BLaER1 (cell line): ENCODE measurements at regions not wholly inside any gene's neighbourhood (a gene's known extent, or its start where the extent isn't known, plus 50 kb on each side); places are given as distances from the start of the nearest gene placed in this dataset.
A peak's percentile ranks its signal among the peaks of the same experiment; 100 is the strongest.

Experiments used
- H3K27ac ChIP-seq: shearing (Covaris generic); formaldehyde crosslinking; 2 replicates; pipeline ENCODE4 v1.8.1; 2022
- H3K27me3 ChIP-seq: shearing (Covaris generic); formaldehyde crosslinking; 2 replicates; pipeline ENCODE4 v1.8.1; 2022
- H3K36me3 ChIP-seq: shearing (Covaris generic); formaldehyde crosslinking; 2 replicates; pipeline ENCODE4 v1.8.1; 2022
- H3K4me1 ChIP-seq: shearing (Covaris generic); formaldehyde crosslinking; 2 replicates; pipeline ENCODE4 v1.8.1; 2022
- H3K4me2 ChIP-seq: shearing (Covaris generic); formaldehyde crosslinking; 2 replicates; pipeline ENCODE4 v1.8.1; 2022
- H3K4me3 ChIP-seq: shearing (Covaris generic); formaldehyde crosslinking; 2 replicates; pipeline ENCODE4 v1.8.1; 2022
- H3K9ac ChIP-seq: shearing (Covaris generic); formaldehyde crosslinking; 2 replicates; pipeline ENCODE4 v1.8.1; 2022
- H3K9me3 ChIP-seq: shearing (Covaris generic); formaldehyde crosslinking; 2 replicates; pipeline ENCODE4 v1.8.1; 2022
- H4K20me1 ChIP-seq: shearing (Covaris generic); formaldehyde crosslinking; 2 replicates; pipeline ENCODE4 v1.8.1; 2022
- Cebpa-rat ChIP-seq: shearing (Covaris generic); IDR thresholded peaks from 2 replicates; pipeline ENCODE4 v1.8.1; 2022

DNA sequence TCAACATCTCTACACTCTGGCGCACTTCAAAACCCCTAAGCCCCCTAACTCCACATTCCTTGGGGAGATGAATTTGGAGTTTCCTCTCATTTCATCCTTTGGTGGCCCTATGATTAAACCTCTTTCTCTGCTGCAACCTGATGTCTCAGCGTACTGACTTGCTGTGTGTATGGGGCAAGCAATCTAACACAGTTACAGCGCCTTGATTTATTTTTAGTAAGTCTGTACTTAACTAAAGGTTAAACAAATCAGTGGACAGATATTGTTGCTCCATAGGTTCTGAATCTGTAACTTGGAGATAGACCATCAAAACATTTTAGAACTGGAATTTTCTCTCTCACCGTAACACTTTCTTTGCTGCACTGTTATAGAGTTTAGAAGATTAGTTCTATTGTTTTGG lies 452.8 kb downstream of the IRX1 start:
- Histone ChIP-seq H3K4me1 (peaks cover 10% of the 10 kb centered on the region), H3K9ac (no peak overlapping the region), H3K4me3 (no peak overlapping the region), H4K20me1 (no peaks in the 10 kb centered on the region), H3K4me2 (no peak overlapping the region), H3K36me3 (no peaks in the 10 kb centered on the region), H3K27ac (no peak overlapping the region), H3K9me3 (peaks cover 13% of the 10 kb centered on the region), H3K27me3 (no peaks in the 10 kb centered on the region)
- TF ChIP-seq Cebpa-rat: no peak

DNA sequence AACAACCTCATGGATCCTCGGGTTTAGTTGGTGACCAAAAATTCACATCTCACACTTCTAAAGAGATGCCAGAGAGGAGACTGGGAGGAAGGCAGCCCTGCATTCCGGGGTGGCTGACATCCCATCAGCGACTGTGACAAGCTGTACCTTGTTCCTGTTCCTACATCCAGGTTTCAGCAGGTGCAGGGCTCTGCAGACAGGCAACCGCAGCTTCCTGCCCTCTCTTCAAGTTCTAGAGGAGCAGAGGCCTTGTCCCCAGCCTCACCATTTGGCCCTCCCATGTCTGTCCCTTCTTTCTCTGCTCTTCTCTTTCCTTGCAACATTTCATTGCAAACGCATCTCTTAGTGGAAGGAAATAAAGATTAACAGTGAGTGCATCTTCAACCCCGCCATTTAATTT lies 454.6 kb downstream of the IRX1 start:
- TF ChIP-seq Cebpa-rat: no peak
- peak overlapping the region; percentile 20 for H3K4me2 ChIP-seq

DNA sequence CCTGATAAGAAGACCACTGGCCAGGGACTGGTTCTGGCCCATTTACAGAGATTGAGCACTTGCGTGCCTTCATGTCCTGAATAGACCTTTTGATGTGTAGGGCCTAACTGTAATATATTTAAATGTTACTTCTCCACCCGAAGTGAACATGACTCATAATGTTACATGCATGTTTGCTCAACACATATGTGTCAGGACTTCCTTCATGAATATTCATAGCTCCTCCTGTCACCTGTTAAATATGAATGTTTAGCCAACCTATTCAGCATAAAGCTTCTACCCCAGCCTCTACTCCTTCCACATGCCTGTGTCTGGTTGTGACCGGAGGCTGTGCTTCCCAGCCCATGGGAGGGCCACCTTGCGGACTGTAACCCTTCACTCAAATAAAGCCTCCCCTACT lies 457.5 kb downstream of the IRX1 start:
- Histone ChIP-seq H3K4me3 (no peak overlapping the region), H3K4me1 (peaks cover 10% of the 10 kb centered on the region), H3K27me3 (no peaks in the 10 kb centered on the region), H3K36me3 (no peaks in the 10 kb centered on the region), H3K27ac (no peak overlapping the region), H4K20me1 (no peaks in the 10 kb centered on the region), H3K9me3 (no peaks in the 10 kb centered on the region), H3K4me2 (no peak overlapping the region), H3K9ac (no peak overlapping the region)
- TF ChIP-seq Cebpa-rat: no peak

More for the DNA sequence above, 454.6 kb downstream of the IRX1 start:
- Histone ChIP-seq H4K20me1 (no peaks in the 10 kb centered on the region), H3K36me3 (no peaks in the 10 kb centered on the region), H3K9ac (no peak overlapping the region), H3K27me3 (no peaks in the 10 kb centered on the region), H3K27ac (no peak overlapping the region), H3K4me1 (peaks cover 10% of the 10 kb centered on the region), H3K4me3 (no peak overlapping the region), H3K9me3 (0 out of 2 replicates have a peak, but pooled peaks cover under 1% of the 10 kb centered on the region)

DNA sequence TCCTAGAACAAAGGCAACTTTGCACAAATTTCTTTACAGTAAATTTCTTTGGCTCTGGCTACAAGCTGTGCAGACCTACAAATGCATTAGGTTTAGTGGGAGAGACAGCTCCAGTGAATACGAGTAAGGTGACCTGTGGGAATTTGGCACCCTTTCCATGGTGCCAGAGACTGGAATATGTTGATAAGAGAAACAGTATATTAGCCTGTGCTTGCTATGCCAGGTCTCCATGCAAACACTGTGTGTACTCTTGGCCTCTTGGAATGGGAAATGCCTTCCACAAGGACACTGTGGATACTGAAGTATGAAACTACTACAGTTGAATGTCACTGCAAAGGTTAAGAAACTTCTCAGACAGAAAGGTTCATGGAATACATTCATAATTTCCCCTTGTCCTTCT lies 458.5 kb downstream of the IRX1 start:
- Histone ChIP-seq H3K4me3 (no peak overlapping the region), H4K20me1 (no peaks in the 10 kb centered on the region), H3K27ac (no peak overlapping the region), H3K9me3 (no peaks in the 10 kb centered on the region), H3K4me1 (peaks cover 10% of the 10 kb centered on the region), H3K36me3 (no peaks in the 10 kb centered on the region), H3K9ac (no peak overlapping the region), H3K4me2 (no peak overlapping the region), H3K27me3 (no peaks in the 10 kb centered on the region)
- no peak for TF ChIP-seq Cebpa-rat

DNA sequence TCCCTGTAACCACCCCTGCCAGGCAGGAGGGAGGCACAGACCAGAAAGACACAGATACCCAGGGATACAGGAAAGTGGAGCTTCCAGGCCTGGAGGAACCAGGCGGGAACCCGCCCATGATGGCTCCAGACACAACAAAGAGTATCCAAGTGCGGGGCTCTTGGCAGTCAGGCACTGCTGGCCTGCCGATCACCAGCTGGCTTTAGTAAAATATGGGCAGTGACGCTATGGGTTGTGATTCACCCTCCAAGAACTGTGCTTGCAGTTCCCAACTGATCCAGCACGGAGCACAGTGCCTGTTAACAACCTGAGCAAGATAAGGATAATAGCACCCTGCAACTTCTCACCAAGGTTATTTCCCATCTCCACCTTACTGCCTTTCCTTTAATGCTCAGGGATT lies 463.3 kb downstream of the IRX1 start:
- no peak for TF ChIP-seq Cebpa-rat
- no peak overlapping the region for H3K9ac ChIP-seq
- H3K4me1 ChIP-seq: no peaks in the 10 kb centered on the region
- H3K9me3 ChIP-seq: 0 out of 2 replicates have a peak, but pooled peaks cover 4% of the 10 kb centered on the region
- H3K4me2 ChIP-seq: no peak overlapping the region
- no peaks in the 10 kb centered on the region for H3K27me3 ChIP-seq
- H4K20me1 ChIP-seq: no peaks in the 10 kb centered on the region
- H3K36me3 ChIP-seq: no peaks in the 10 kb centered on the region
- H3K27ac ChIP-seq: no peak overlapping the region
- H3K4me3 ChIP-seq: no peak overlapping the region

DNA sequence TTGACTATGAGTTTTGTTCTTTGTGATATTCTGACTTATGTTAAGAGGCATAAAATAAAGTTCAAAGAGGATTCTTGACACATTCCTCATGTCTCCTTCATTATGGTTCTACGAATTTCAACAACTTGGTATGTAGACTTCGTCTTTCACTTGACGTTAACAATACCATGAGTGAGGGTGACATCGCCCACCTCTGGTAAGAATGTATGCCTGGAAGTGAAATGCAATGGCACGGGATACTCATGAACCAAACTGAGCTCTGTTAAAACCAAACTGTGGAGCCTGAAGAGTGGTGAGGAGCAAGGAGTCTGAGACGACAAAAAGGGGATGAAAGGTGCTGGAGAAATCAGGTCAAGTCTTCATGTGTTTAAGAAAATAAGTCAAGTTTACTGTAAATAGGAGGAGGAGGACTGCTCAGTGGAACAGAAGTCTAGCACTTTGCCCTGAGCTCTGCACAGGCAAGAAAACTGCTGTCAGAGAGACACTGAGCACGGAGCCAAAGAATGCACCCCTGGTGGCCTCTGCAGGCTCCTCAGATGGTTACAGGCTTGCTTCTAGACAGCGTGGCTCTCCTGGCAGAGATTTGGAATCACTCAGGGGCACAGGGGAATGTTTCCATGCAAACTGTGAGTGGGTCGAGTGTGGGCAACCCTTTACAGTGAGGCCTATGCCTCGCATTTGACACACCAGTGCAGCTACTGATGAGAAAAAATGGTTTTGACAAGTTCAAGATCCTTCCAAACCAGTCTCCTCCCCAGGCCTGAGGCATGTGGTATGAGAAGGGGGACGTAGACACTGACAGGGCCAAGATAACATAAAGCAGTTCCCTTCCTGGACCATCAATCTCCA lies 470.1 kb downstream of the IRX1 start:
- 0 out of 2 replicates have a peak, but pooled peaks cover 4% of the 10 kb centered on the region for H3K9me3 ChIP-seq
- H3K36me3 ChIP-seq: no peaks in the 10 kb centered on the region
- H3K9ac ChIP-seq: no peak overlapping the region
- H3K4me2 ChIP-seq: no peak overlapping the region
- no peaks in the 10 kb centered on the region for H4K20me1 ChIP-seq
- no peak overlapping the region for H3K27ac ChIP-seq
- H3K4me3 ChIP-seq: no peak overlapping the region
- H3K4me1 ChIP-seq: no peaks in the 10 kb centered on the region
- no peak for TF ChIP-seq Cebpa-rat
- H3K27me3 ChIP-seq: no peaks in the 10 kb centered on the region

DNA sequence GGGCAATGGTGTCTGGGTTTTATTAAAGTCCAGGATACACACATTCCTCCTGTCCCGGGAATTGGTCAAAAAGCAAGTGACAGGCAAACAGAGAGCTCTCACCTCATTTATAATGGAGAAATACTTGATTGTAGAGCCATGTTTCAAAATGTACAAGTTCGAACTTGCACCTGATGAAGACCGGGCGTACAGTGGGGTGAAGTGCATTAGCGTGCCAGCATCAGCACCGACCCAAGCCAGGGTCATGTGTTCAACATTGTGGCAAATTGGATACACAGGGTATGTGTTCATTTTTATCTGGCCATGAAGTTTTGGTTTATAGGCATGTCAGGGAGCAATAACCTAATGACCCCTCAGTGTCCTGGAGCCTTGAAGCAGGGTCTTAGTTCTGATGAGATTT lies 472.5 kb downstream of the IRX1 start:
- H3K4me1 ChIP-seq: no peaks in the 10 kb centered on the region

DNA sequence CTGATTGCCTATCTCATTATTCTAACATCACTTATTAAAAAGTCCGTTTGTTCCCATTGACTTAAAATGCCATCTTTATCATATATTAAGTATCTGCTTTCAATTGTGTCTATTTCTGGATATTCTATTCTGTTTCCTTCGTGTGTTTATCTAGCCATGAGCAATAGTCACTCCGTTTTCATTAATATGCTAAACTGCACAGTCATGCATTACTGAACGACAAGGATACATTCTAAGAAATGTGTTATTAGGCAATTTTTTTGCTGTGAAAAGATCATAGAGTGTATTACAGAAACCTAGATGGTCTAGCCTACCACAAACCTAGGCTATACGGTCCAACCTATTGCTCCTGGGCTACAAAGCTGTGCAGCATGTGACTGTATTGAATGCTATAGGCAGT lies 482.9 kb downstream of the IRX1 start:
- H3K4me1 ChIP-seq: peaks cover 7% of the 10 kb centered on the region; the same call in 1 of the 2 replicates
- H3K4me3 ChIP-seq: no peak overlapping the region
- no peaks in the 10 kb centered on the region for H3K27me3 ChIP-seq
- H3K36me3 ChIP-seq: no peaks in the 10 kb centered on the region
- H3K9me3 ChIP-seq: no peaks in the 10 kb centered on the region
- no peak overlapping the region for H3K27ac ChIP-seq
- TF ChIP-seq Cebpa-rat: no peak
- no peak overlapping the region for H3K9ac ChIP-seq
- no peaks in the 10 kb centered on the region for H4K20me1 ChIP-seq
- H3K4me2 ChIP-seq: no peak overlapping the region

More for the DNA sequence above, 472.5 kb downstream of the IRX1 start:
- 0 out of 2 replicates have a peak, but pooled peaks cover 4% of the 10 kb centered on the region for H3K9me3 ChIP-seq
- no peaks in the 10 kb centered on the region for H3K36me3 ChIP-seq
- H3K4me3 ChIP-seq: no peak overlapping the region
- H3K4me2 ChIP-seq: no peak overlapping the region
- no peaks in the 10 kb centered on the region for H4K20me1 ChIP-seq
- no peak overlapping the region for H3K9ac ChIP-seq
- no peak overlapping the region for H3K27ac ChIP-seq
- TF ChIP-seq Cebpa-rat: no peak
- no peaks in the 10 kb centered on the region for H3K27me3 ChIP-seq

DNA sequence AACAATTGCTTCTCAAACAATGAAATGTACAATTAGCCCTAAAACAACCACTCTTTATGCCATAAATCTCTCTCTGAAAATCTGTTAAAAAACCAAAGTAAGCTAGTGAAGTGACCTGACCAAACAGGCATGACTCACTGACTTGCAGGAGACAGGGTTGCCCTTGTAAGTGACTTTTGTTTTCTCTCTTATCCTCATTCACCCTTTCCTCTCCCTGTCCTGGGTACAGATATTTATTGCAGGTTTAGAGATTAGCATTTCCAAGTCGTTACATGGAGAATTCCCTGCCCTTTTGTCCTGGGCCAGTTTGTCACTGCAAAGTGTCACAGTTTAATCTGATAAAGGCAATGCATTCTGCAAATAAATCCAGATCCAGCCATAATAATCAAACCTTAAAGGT lies 484.2 kb downstream of the IRX1 start:
- H3K9me3 ChIP-seq: no peaks in the 10 kb centered on the region
- H3K27me3 ChIP-seq: no peaks in the 10 kb centered on the region
- H3K27ac ChIP-seq: no peak overlapping the region
- H3K4me2 ChIP-seq: no peak overlapping the region
- H4K20me1 ChIP-seq: no peaks in the 10 kb centered on the region
- no peak overlapping the region for H3K9ac ChIP-seq
- H3K36me3 ChIP-seq: no peaks in the 10 kb centered on the region
- no peak for TF ChIP-seq Cebpa-rat
- H3K4me3 ChIP-seq: no peak overlapping the region
- H3K4me1 ChIP-seq: peaks cover 7% of the 10 kb centered on the region; the same call in 1 of the 2 replicates

DNA sequence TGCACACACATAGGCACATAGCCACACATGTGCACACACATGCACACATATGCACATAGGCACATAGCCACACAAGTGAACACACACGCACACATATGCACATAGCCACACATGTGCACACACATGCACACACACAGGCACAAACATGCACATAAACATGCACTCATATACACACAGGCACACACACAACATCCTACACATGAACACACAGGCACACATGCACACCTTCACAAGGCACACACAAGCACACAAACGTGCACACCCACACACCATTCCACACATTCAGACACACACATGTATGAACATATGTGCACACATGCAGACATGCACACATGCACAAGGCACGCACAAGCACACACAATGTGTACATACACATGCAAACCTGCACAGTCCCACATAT lies 484.7 kb downstream of the IRX1 start:
- H3K9me3 ChIP-seq: no peaks in the 10 kb centered on the region
- no peaks in the 10 kb centered on the region for H4K20me1 ChIP-seq
- no peak for TF ChIP-seq Cebpa-rat
- no peak overlapping the region for H3K4me3 ChIP-seq
- H3K4me1 ChIP-seq: peaks cover 7% of the 10 kb centered on the region; the same call in 1 of the 2 replicates
- no peaks in the 10 kb centered on the region for H3K27me3 ChIP-seq
- H3K4me2 ChIP-seq: no peak overlapping the region
- no peak overlapping the region for H3K27ac ChIP-seq
- no peaks in the 10 kb centered on the region for H3K36me3 ChIP-seq
- no peak overlapping the region for H3K9ac ChIP-seq
